CD4-positive, alpha-beta T cell treated with Interleukin-4 for 4 hours (primary cell): ENCODE measurements at regions not wholly inside any gene's neighbourhood (a gene's known extent, or its start where the extent isn't known, plus 50 kb on each side); places are given as distances from the start of the nearest gene placed in this dataset.
"Not testable (repeated sequence)": the region's sequence is repeated elsewhere in the genome, so short reads cannot be mapped to it uniquely, and the experiment has no call there.

Experiments used
- DNase-seq: peaks from one replicate; pipeline ENCODE4 v3.0.0-alpha.2; 2020

- DNase-seq: no peak
Measured at GRCh38 chr3:187473778-187474406, 105.7 kb downstream of the RTP4 start.

- DNase-seq: not testable (repeated sequence)
Measured at GRCh38 chr3:187466306-187466705, 98.1 kb downstream of the RTP4 start.

GRCh38 chr3:187465503-187465902 is 97.3 kb downstream of the RTP4 start:
- no peak for DNase-seq

- no peak for DNase-seq
Measured at GRCh38 chr3:187464682-187465081, 96.5 kb downstream of the RTP4 start.

GRCh38 chr3:187458921-187459320 is 90.7 kb downstream of the RTP4 start:
- no peak for DNase-seq

GRCh38 chr3:187458383-187458782 is 90.2 kb downstream of the RTP4 start:
- DNase-seq: no peak

GRCh38 chr3:187456250-187456649 is 88.1 kb downstream of the RTP4 start:
- DNase-seq: no peak

GRCh38 chr3:187454085-187454815 is 86.1 kb downstream of the RTP4 start:
- no peak for DNase-seq

GRCh38 chr3:187450431-187451190 is 82.4 kb downstream of the RTP4 start:
- no peak for DNase-seq

GRCh38 chr3:187448674-187449073 is 80.5 kb downstream of the RTP4 start:
- DNase-seq: no peak

GRCh38 chr3:187447737-187448136 is 79.6 kb downstream of the RTP4 start:
- no peak for DNase-seq

- DNase-seq: no peak
Measured at GRCh38 chr3:187445356-187445755, 77.2 kb downstream of the RTP4 start.

- DNase-seq: no peak
Measured at GRCh38 chr3:187434524-187434923, 66.3 kb downstream of the RTP4 start.

- DNase-seq: no peak
Measured at GRCh38 chr3:187430576-187430975, 62.4 kb downstream of the RTP4 start.
